Thyroid gland (tissue), 4 donors: ENCODE measurements at regions not wholly inside any gene's neighbourhood (a gene's known extent, or its start where the extent isn't known, plus 50 kb on each side); places are given as distances from the start of the nearest gene placed in this dataset.

Experiments used
- POLR2A ChIP-seq, 2 donors: fragments of 450-650 bp; IDR thresholded peaks; one replicate each; pipeline ENCODE4 v1.6.1; 2017; ENCODE audit warnings: antibody characterized with exemption in 2 of 2, mild to moderate bottlenecking in 2 of 2, moderate library complexity in 1 of 2
- TF ChIP-seq, protein P1 (sequence below), 6 experiments: fragments of 200-600 bp in 3 of 6; fragments of 450-650 bp in 3 of 6; sonication (generic) in 3 of 6; IDR thresholded peaks; one replicate each; pipeline ENCODE4 v1.5.1; 2016 to 2019; ENCODE audit warnings: antibody characterized with exemption in 6 of 6, mild to moderate bottlenecking in 2 of 6, inconsistent platforms in 1 of 6, moderate library complexity in 1 of 6

DNA sequence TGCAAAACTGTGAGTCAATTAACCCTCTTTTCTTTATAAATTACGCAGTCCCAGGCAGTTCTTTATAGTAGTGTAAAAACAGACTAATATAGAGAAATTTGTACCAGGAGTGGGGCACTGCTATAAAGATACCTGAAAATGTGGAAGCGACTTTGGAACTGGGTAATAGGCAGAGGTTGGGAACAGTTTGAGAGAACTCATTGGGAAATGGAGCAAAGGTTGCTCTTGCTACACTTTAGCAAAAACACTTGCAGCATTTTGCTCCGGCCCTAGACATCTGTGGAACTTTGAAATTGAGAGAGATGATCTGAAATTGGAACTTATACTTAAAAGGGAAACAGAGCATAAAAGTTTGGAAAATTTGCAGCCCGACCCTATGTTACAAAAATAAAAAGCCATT, 810.9 kb downstream of the LTN1 start:
- TF ChIP-seq, protein P1, sequence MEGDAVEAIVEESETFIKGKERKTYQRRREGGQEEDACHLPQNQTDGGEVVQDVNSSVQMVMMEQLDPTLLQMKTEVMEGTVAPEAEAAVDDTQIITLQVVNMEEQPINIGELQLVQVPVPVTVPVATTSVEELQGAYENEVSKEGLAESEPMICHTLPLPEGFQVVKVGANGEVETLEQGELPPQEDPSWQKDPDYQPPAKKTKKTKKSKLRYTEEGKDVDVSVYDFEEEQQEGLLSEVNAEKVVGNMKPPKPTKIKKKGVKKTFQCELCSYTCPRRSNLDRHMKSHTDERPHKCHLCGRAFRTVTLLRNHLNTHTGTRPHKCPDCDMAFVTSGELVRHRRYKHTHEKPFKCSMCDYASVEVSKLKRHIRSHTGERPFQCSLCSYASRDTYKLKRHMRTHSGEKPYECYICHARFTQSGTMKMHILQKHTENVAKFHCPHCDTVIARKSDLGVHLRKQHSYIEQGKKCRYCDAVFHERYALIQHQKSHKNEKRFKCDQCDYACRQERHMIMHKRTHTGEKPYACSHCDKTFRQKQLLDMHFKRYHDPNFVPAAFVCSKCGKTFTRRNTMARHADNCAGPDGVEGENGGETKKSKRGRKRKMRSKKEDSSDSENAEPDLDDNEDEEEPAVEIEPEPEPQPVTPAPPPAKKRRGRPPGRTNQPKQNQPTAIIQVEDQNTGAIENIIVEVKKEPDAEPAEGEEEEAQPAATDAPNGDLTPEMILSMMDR (IDR thresholded peaks at IDR 0.05) = no peak
- TF ChIP-seq POLR2A (IDR thresholded peaks at IDR 0.05) = no peak
